IPS-NIHi7 (cell line): ENCODE measurements at regions not wholly inside any gene's neighbourhood (a gene's known extent, or its start where the extent isn't known, plus 50 kb on each side); places are given as distances from the start of the nearest gene placed in this dataset.

ENCODE experiments used
- DNase-seq: peaks from one replicate; pipeline ENCODE4 v3.0.0; 2012; ENCODE audit warnings: mixed read lengths; ENCODE audit errors: extremely low spot score

GRCh38 chr11:116533186-116533825 lies 239.5 kb downstream of the BUD13 start:
- DNase-seq, result peak; percentile 60

- no peak for DNase-seq
Observed at GRCh38 chr11:116532066-116532465, 240.7 kb downstream of the BUD13 start.

- no peak for DNase-seq
Observed at GRCh38 chr11:116530705-116531104, 242.1 kb downstream of the BUD13 start.

- no peak for DNase-seq
Observed at GRCh38 chr11:116529271-116529670, 243.5 kb downstream of the BUD13 start.

- DNase-seq, result no peak
Observed at GRCh38 chr11:116527180-116527991, 245.4 kb downstream of the BUD13 start.

GRCh38 chr11:116525961-116526495 lies 246.8 kb downstream of the BUD13 start:
- no peak for DNase-seq

GRCh38 chr11:116519499-116519898 lies 253.3 kb downstream of the BUD13 start:
- no peak for DNase-seq

- DNase-seq, result no peak
Observed at GRCh38 chr11:116518141-116518540, 254.6 kb downstream of the BUD13 start.

- no peak for DNase-seq
Observed at GRCh38 chr11:116517584-116517983, 255.2 kb downstream of the BUD13 start.

- no peak for DNase-seq
Observed at GRCh38 chr11:116517077-116517476, 255.7 kb downstream of the BUD13 start.

- no peak for DNase-seq
Observed at GRCh38 chr11:116515664-116516184, 257.1 kb downstream of the BUD13 start.

- peak; percentile 78 for DNase-seq
Observed at GRCh38 chr11:116513894-116514293, 258.9 kb downstream of the BUD13 start.

- no peak for DNase-seq
Observed at GRCh38 chr11:116513278-116513823, 259.4 kb downstream of the BUD13 start.

GRCh38 chr11:116512841-116513240 lies 259.9 kb downstream of the BUD13 start:
- no peak for DNase-seq

- DNase-seq, result no peak
Observed at GRCh38 chr11:116511684-116512083, 261.1 kb downstream of the BUD13 start.

- peak; percentile 48 for DNase-seq
Observed at GRCh38 chr11:116510886-116511650, 261.7 kb downstream of the BUD13 start.

GRCh38 chr11:116510166-116510565 lies 262.6 kb downstream of the BUD13 start:
- DNase-seq, result no peak

- DNase-seq, result no peak
Observed at GRCh38 chr11:116509551-116509950, 263.2 kb downstream of the BUD13 start.

GRCh38 chr11:116507849-116508695 lies 264.7 kb downstream of the BUD13 start:
- no peak for DNase-seq

- no peak for DNase-seq
Observed at GRCh38 chr11:116507016-116507415, 265.8 kb downstream of the BUD13 start.
